Fibroblast of lung (primary cell): ENCODE measurements at regions not wholly inside any gene's neighbourhood (a gene's known extent, or its start where the extent isn't known, plus 50 kb on each side); places are given as distances from the start of the nearest gene placed in this dataset.

Experiments
- EZH2 ChIP-seq: IDR thresholded peaks from 2 replicates; pipeline ENCODE4 v1.5.1; 2012; ENCODE audit warnings: low read length, control low read depth, mild to moderate bottlenecking; ENCODE audit errors: missing control alignments
- TF ChIP-seq, protein P1 (sequence below), 2 donors: IDR thresholded peaks in 1 of 2; conservative IDR thresholded peaks in 1 of 2; 1 replicate in 1 of 2; 2 replicates in 1 of 2; pipeline ENCODE4 v1.5.1; 2011 to 2012; ENCODE audit warnings: low read length in 2 of 2, control low read depth in 1 of 2, inconsistent platforms in 1 of 2, low read depth in 1 of 2, mild to moderate bottlenecking in 1 of 2

- TF ChIP-seq, protein P1, sequence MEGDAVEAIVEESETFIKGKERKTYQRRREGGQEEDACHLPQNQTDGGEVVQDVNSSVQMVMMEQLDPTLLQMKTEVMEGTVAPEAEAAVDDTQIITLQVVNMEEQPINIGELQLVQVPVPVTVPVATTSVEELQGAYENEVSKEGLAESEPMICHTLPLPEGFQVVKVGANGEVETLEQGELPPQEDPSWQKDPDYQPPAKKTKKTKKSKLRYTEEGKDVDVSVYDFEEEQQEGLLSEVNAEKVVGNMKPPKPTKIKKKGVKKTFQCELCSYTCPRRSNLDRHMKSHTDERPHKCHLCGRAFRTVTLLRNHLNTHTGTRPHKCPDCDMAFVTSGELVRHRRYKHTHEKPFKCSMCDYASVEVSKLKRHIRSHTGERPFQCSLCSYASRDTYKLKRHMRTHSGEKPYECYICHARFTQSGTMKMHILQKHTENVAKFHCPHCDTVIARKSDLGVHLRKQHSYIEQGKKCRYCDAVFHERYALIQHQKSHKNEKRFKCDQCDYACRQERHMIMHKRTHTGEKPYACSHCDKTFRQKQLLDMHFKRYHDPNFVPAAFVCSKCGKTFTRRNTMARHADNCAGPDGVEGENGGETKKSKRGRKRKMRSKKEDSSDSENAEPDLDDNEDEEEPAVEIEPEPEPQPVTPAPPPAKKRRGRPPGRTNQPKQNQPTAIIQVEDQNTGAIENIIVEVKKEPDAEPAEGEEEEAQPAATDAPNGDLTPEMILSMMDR (conservative IDR thresholded peaks at IDR 0.05 in 1 of 2, IDR thresholded peaks at IDR 0.05 in 1 of 2; ENCODE audit: low read depth in 1 of 2, low read length in 2 of 2): no peak
- no peak for TF ChIP-seq EZH2
Measured at GRCh38 chr9:105883847-105884246, 189.5 kb downstream of the TMEM38B start.
